ENCODE measurements at regions not wholly inside any gene's neighbourhood (a gene's known extent, or its start where the extent isn't known, plus 50 kb on each side); places are given as distances from the start of the nearest gene placed in this dataset.
"Not testable (repeated sequence)": the region's sequence is repeated elsewhere in the genome, so short reads cannot be mapped to it uniquely, and the experiment has no call there.

- H3K9me3 ChIP-seq (ENCODE audit: control insufficient read depth, low read length, poor library complexity, severe bottlenecking) = no peaks in the 10 kb centered on the region
- H3K4me1 Mint-ChIP-seq = peaks cover 17% of the 10 kb centered on the region
These were observed 390.1 kb upstream of the RGS6 start for GRCh38 chr14:71541973-71542690.

GRCh38 chr14:71549421-71550050 lies 382.7 kb upstream of the RGS6 start:
- no peak overlapping the region for H3K4me3 Mint-ChIP-seq
- no peaks in the 10 kb centered on the region for H3K27me3 Mint-ChIP-seq
- H3K27ac Mint-ChIP-seq = no peak overlapping the region
- no peak for DNase-seq
- H3K9me3 ChIP-seq (ENCODE audit: control insufficient read depth, low read length, poor library complexity, severe bottlenecking) = no peaks in the 10 kb centered on the region
- no peak for ATAC-seq
- peaks cover 5% of the 10 kb centered on the region for H3K36me3 Mint-ChIP-seq (ENCODE audit: low read depth)
- H3K4me1 Mint-ChIP-seq = peaks cover 11% of the 10 kb centered on the region

More at GRCh38 chr14:71541973-71542690, 390.1 kb upstream of the RGS6 start:
- Mint-ChIP-seq H3K27ac (peak overlapping the region; percentile 63), H3K36me3 (ENCODE audit: low read depth) (peaks cover 2% of the 10 kb centered on the region), H3K27me3 (no peaks in the 10 kb centered on the region), H3K4me3 (no peak overlapping the region)
- no peak for DNase-seq
- ATAC-seq = no peak

DNA sequence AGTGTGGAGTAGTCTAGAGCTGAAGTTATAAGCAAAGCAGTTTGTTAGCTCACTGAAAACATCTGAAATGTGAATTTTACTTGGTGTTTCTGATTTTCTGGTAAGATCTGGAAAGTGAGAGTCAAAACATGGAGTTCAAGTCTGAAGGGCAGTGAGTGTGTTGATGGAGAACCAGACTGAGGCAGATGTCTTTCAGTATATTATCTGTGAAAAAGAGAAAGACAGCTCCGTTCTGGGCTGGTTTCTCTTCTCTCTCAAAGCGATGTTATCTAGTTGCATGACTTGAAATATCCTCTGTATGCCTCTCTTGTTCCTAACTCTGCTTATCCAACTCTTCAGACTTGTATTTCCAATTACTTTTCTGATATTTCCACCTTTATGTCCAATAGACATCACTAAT lies 381.9 kb upstream of the RGS6 start:
- H3K9me3 ChIP-seq (ENCODE audit: control insufficient read depth, low read length, poor library complexity, severe bottlenecking) = no peaks in the 10 kb centered on the region
- Mint-ChIP-seq H3K36me3 (ENCODE audit: low read depth) (peaks cover 5% of the 10 kb centered on the region), H3K4me3 (no peak overlapping the region), H3K4me1 (peaks cover 17% of the 10 kb centered on the region), H3K27me3 (no peaks in the 10 kb centered on the region), H3K27ac (peak overlapping the region; percentile 66)
- DNase-seq (no peak), ATAC-seq (no peak)

DNA sequence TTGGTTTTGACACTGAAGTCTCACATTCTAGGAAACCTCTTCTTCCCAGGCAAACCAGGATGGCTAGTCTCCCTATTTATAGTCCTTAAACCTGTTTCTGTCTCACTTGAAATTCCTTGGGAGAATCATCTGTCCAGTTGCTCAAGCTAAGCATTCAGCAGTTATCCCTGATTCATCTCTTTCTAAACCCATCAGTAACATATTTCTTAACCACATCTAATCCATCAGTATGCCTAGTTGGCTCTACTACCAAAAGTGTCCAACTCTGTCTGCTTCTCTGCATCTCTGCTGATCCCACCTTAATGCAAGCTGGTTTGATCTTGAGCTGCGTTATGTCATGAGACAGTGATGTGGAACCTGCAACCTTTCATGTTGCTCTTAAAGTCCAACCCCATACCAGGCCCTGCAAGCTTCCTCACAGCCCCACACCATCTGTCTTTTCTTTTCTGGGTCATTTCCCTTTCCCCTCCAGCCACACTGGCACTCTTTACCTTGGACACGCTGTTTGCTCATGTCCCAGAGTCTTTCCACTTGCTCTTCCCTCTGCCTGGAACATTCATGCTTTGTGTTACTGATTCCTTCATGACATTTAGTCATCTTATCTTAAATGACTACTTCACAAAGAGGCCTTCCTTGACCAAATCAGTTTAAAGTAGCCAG lies 380.8 kb upstream of the RGS6 start:
- Mint-ChIP-seq H3K27me3 (no peaks in the 10 kb centered on the region), H3K36me3 (ENCODE audit: low read depth) (peaks cover 8% of the 10 kb centered on the region), H3K4me1 (peaks cover 28% of the 10 kb centered on the region), H3K27ac (peak overlapping the region; percentile 66), H3K4me3 (no peak overlapping the region)
- H3K9me3 ChIP-seq (ENCODE audit: control insufficient read depth, low read length, poor library complexity, severe bottlenecking) = no peaks in the 10 kb centered on the region
- no peak for ATAC-seq
- DNase-seq = no peak

DNA sequence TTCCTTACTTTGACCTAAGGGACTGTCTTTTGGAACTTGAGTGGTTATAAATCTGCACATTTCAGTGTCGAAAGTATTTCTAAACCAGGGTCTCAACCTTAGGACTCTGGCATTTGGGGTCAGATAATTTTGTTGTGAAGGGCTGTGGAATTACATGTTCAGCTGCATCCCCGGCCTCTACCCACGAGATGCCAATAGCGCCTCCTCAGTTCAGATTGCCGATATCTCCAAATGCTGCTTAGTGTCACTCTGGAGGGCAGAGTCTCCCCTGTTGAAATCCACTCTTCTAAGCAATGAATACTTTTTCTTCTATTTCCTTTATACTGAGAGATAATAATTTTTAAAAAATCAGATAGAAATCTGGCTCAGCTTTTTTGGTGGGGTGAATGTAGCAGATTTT lies 379.4 kb upstream of the RGS6 start:
- no peaks in the 10 kb centered on the region for H3K27me3 Mint-ChIP-seq
- H3K4me1 Mint-ChIP-seq = peaks cover 35% of the 10 kb centered on the region
- ATAC-seq (no peak), DNase-seq (no peak)
- H3K4me3 Mint-ChIP-seq = no peak overlapping the region
- H3K36me3 Mint-ChIP-seq (ENCODE audit: low read depth) = peaks cover 8% of the 10 kb centered on the region
- peak overlapping the region; percentile 98 for H3K27ac Mint-ChIP-seq
- H3K9me3 ChIP-seq (ENCODE audit: control insufficient read depth, low read length, poor library complexity, severe bottlenecking) = no peaks in the 10 kb centered on the region

DNA sequence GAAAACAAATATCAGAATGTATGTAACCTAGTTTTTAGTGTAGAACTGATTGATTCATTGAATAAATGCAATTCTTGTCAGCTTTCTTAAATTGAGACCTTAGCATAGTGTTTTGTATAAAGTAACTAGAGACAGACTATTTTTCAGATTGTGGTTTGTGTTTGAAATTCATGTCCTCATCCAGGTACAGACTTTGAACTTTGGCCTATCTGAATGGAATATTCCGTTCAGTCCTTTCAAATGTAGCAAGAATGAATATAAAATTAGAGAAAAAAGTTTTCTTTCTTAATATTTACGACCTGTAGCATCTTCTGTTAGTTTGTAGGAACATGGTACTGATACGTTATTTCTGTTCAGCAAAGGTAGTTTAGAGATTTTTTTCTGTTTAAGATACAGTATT lies 378.4 kb upstream of the RGS6 start:
- H3K36me3 Mint-ChIP-seq (ENCODE audit: low read depth) = peaks cover 8% of the 10 kb centered on the region
- H3K4me3 Mint-ChIP-seq = no peak overlapping the region
- no peaks in the 10 kb centered on the region for H3K27me3 Mint-ChIP-seq
- H3K9me3 ChIP-seq (ENCODE audit: control insufficient read depth, low read length, poor library complexity, severe bottlenecking) = no peaks in the 10 kb centered on the region
- no peak for ATAC-seq
- peaks cover 37% of the 10 kb centered on the region for H3K4me1 Mint-ChIP-seq
- no peak for DNase-seq
- peak overlapping the region; percentile 98 for H3K27ac Mint-ChIP-seq

DNA sequence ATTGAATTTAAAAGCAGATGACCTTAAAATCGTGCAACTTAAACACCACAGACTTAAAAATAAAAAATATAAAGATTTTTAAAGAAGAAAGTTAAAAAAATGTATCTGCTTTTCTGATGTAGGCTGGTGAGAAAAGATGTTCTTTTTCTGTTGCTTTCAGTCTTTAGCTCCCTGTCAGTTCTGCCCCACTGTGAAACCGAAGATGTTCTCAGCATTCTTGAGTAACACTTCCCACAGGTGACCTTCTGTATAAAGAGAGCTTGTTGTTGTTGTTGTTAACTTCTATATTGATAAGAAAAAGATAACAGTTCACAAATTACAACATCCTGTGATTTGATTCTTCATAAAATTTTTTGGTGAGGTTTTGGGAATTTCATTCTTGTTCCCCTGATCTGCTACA lies 377.9 kb upstream of the RGS6 start:
- no peak overlapping the region for H3K4me3 Mint-ChIP-seq

DNA sequence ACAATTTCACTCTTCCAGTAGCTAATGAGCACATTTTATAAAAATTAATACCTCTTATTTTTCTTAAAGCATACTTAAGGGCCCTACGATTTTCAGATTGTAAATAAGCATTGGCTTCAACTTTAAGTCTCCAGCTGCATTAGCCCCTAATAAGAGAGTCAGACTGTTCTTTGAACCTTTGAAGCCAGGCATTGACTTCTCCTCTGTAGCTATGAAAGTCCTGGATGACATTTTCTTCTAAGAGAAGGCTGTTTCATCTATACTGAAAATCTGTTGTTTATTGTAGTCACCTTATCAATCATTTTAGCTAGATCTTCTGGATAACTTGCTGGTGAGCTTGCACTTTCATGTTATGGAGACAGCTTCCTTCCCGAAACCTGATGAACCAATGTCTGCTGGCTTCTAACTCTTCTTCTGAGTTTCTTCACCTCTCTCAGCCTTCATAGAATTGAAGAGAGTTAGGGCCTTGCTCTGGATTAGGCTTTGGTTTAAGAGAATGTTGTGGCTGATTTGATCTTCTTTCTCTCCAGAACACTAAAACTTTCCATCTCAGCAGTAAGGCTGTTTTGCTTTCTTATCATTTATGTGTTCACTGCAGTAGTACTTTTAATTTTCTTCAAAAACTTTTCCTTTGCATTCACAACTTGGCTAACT lies 377.1 kb upstream of the RGS6 start:
- ATAC-seq (peak; percentile 9), DNase-seq (no peak)
- H3K36me3 Mint-ChIP-seq (ENCODE audit: low read depth) = peaks cover 8% of the 10 kb centered on the region
- H3K27me3 Mint-ChIP-seq = no peaks in the 10 kb centered on the region
- peak overlapping the region; percentile 98 for H3K27ac Mint-ChIP-seq
- peak overlapping the region; percentile 90 for H3K4me3 Mint-ChIP-seq
- no peaks in the 10 kb centered on the region for H3K9me3 ChIP-seq (ENCODE audit: control insufficient read depth, low read length, poor library complexity, severe bottlenecking)
- H3K4me1 Mint-ChIP-seq = peaks cover 37% of the 10 kb centered on the region

More for the DNA sequence above, 377.9 kb upstream of the RGS6 start:
- ATAC-seq = no peak
- Mint-ChIP-seq H3K27me3 (no peaks in the 10 kb centered on the region), H3K27ac (peak overlapping the region; percentile 98), H3K4me1 (peaks cover 37% of the 10 kb centered on the region), H3K36me3 (ENCODE audit: low read depth) (peaks cover 8% of the 10 kb centered on the region)
- no peaks in the 10 kb centered on the region for H3K9me3 ChIP-seq (ENCODE audit: control insufficient read depth, low read length, poor library complexity, severe bottlenecking)
- DNase-seq = no peak

DNA sequence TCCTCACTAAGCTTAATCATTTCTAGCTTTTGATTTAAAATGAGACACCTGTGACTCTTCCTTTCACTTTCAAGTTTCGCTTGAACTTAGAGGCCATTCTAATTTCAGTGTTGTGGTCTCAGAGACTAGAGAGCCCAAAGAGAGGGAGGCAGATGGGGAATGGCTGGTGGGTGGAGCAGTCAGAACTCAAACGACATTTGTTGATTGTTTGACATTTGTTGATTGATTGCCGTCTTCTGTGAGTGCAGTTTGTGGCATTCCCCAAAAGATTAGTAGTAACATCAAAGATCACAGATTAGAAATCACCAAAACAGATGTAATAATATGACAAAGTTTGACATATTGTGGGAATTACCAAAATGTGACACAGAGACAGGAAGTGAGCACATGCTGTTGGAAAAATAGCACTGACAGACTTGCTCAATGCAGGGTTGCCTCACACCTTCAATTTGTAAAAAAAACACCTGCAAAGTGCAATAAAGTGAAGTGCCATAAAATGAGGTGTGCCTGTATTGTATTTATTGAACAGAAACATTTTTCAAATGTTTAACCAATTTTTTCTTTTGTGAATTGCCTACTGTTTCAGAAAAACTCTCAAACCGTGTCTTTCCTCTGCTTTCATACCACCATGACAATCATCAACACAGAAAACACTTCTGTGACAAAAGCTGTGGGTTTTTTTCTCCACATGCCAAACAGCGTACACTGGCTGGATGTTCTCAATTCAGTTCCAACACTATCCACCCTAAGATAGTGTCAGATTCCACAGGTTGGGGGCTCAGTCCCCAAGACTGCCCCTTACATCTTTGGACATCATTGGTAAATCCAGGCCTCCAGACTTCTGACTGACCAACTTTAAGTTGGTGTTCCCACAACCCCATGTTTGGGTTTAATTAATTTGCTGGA lies 376.3 kb upstream of the RGS6 start:
- no peaks in the 10 kb centered on the region for H3K9me3 ChIP-seq (ENCODE audit: control insufficient read depth, low read length, poor library complexity, severe bottlenecking)
- Mint-ChIP-seq H3K27me3 (no peaks in the 10 kb centered on the region), H3K27ac (peak overlapping the region; percentile 98), H3K4me3 (peak overlapping the region; percentile 90), H3K4me1 (peaks cover 38% of the 10 kb centered on the region), H3K36me3 (ENCODE audit: low read depth) (peaks cover 8% of the 10 kb centered on the region)
- ATAC-seq (peak; percentile 93), DNase-seq (peak in 2 of 3 donors; percentile 15 to 21)

DNA sequence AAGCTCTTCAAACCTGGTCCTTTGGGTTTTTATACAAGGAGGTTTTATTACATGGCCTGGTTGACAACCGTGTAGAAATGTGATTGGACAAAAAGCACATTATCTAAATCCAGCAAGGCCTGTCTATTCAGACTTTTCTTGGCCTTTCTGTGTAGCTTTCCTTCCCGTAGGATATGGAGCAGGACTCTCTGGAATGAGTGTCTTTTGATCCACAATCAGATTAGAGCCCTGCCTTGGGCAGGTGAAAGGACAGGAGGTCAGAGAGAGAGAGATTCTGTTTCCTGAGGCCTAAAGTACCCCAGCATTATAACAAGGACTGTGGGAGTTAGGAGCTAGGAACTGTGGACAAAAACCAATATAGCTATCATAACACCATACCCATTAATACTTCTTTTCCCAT lies 375.5 kb upstream of the RGS6 start:
- Mint-ChIP-seq H3K27ac (peak overlapping the region; percentile 98), H3K4me1 (peaks cover 31% of the 10 kb centered on the region), H3K27me3 (no peaks in the 10 kb centered on the region), H3K4me3 (no peak overlapping the region), H3K36me3 (ENCODE audit: low read depth) (peaks cover 3% of the 10 kb centered on the region)
- H3K9me3 ChIP-seq (ENCODE audit: control insufficient read depth, low read length, poor library complexity, severe bottlenecking) = no peaks in the 10 kb centered on the region
- DNase-seq (no peak), ATAC-seq (no peak)

DNA sequence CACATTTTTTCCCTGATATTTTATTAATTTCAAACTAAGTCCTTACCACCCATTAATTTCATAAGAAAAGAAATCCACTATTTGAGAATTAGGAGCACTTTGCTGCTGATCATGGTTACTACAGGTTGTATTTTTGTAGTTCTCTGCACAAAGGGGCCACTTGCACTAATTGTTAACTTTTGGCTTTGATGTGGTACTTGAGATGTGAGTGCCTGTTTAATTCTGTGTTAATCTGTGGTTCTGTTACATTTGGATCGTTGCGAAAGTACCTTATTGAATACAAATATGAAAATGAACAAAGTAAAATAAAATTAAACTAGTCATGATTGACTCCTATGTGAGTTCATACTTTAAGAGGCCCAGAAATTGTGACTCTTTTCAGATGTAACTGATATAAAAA lies 374.9 kb upstream of the RGS6 start:
- H3K27me3 Mint-ChIP-seq = no peaks in the 10 kb centered on the region
- ATAC-seq (no peak), DNase-seq (no peak)
- no peak overlapping the region for H3K4me3 Mint-ChIP-seq
- peaks cover 3% of the 10 kb centered on the region for H3K36me3 Mint-ChIP-seq (ENCODE audit: low read depth)
- peak overlapping the region; percentile 98 for H3K27ac Mint-ChIP-seq
- H3K9me3 ChIP-seq (ENCODE audit: control insufficient read depth, low read length, poor library complexity, severe bottlenecking) = no peaks in the 10 kb centered on the region
- peaks cover 31% of the 10 kb centered on the region for H3K4me1 Mint-ChIP-seq

GRCh38 chr14:71558943-71559342 lies 373.3 kb upstream of the RGS6 start:
- Mint-ChIP-seq H3K27ac (peak overlapping the region; percentile 21), H3K4me1 (peaks cover 33% of the 10 kb centered on the region)
- not testable (repeated sequence) for H3K9me3 ChIP-seq (ENCODE audit: control insufficient read depth, low read length, poor library complexity, severe bottlenecking); H3K27me3 Mint-ChIP-seq; DNase-seq; H3K36me3 Mint-ChIP-seq (ENCODE audit: low read depth); ATAC-seq; H3K4me3 Mint-ChIP-seq
